ENCODE measurements at regions not wholly inside any gene's neighbourhood (a gene's known extent, or its start where the extent isn't known, plus 50 kb on each side); places are given as distances from the start of the nearest gene placed in this dataset.

DNA sequence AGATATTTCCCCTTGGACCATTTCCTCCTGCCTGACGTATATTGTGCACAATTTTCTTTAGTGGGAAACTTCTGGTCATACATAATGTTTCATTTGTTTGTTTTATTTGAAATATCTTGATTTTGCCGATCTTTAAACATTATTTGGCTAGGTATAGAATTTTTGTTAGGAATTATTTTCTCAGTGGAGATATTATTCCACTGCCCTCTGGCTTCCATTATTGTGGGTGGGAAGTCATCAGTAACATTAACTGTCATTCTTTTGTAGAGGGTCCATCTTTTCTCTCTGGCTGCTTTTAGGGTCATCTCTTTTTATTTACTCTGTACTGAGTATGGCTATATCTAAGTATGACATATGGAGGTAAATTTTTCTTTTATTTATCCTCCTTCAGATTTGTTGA, 135.5 kb upstream of the LIPC start:
- TF ChIP-seq, protein P1, sequence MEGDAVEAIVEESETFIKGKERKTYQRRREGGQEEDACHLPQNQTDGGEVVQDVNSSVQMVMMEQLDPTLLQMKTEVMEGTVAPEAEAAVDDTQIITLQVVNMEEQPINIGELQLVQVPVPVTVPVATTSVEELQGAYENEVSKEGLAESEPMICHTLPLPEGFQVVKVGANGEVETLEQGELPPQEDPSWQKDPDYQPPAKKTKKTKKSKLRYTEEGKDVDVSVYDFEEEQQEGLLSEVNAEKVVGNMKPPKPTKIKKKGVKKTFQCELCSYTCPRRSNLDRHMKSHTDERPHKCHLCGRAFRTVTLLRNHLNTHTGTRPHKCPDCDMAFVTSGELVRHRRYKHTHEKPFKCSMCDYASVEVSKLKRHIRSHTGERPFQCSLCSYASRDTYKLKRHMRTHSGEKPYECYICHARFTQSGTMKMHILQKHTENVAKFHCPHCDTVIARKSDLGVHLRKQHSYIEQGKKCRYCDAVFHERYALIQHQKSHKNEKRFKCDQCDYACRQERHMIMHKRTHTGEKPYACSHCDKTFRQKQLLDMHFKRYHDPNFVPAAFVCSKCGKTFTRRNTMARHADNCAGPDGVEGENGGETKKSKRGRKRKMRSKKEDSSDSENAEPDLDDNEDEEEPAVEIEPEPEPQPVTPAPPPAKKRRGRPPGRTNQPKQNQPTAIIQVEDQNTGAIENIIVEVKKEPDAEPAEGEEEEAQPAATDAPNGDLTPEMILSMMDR (IDR thresholded peaks at IDR 0.05): no peak
- TF ChIP-seq POLR2A (IDR thresholded peaks at IDR 0.05) (no peak), EP300 (IDR thresholded peaks at IDR 0.05) (no peak)

All from ovary (tissue), 3 donors.